A673 (cell line): ENCODE measurements at regions not wholly inside any gene's neighbourhood (a gene's known extent, or its start where the extent isn't known, plus 50 kb on each side); places are given as distances from the start of the nearest gene placed in this dataset.

Experiments used
- EZH2 ChIP-seq: fragments of 200-600 bp; sonication (generic); IDR thresholded peaks from 2 replicates; pipeline ENCODE4 v1.6.1; 2017; ENCODE audit warnings: borderline replicate concordance, low read depth, mild to moderate bottlenecking, mixed read lengths, antibody characterized with exemption, low read length; ENCODE audit not compliant: poor library complexity, severe bottlenecking
- TF ChIP-seq, protein P1 (sequence below): fragments of 300-800, 200-600 bp; sonication (generic); conservative IDR thresholded peaks from 2 replicates; pipeline ENCODE4 v1.5.1; 2017; ENCODE audit warnings: low read depth, mild to moderate bottlenecking, antibody characterized with exemption, low read length, moderate library complexity, mixed read lengths

DNA sequence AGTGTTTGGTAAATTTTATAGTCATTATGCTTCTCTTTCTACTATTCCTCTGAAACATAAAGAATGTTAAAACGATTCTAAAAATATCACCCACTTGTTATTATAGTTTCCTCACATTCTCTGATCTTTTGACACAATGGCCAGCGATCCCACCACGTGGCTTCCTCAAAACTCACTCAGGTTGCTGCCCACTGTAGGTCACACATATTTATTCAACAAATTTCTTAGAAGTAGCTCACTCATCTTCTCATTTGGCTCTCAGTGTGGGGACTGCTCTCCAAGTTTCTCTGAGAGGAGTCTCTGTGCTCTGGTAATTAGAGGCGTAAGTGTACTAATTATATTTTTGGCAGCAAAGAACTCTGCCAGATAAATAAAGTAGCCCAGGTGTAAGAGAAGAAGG lies 465.4 kb downstream of the CDH11 start:
- TF ChIP-seq, protein P1, sequence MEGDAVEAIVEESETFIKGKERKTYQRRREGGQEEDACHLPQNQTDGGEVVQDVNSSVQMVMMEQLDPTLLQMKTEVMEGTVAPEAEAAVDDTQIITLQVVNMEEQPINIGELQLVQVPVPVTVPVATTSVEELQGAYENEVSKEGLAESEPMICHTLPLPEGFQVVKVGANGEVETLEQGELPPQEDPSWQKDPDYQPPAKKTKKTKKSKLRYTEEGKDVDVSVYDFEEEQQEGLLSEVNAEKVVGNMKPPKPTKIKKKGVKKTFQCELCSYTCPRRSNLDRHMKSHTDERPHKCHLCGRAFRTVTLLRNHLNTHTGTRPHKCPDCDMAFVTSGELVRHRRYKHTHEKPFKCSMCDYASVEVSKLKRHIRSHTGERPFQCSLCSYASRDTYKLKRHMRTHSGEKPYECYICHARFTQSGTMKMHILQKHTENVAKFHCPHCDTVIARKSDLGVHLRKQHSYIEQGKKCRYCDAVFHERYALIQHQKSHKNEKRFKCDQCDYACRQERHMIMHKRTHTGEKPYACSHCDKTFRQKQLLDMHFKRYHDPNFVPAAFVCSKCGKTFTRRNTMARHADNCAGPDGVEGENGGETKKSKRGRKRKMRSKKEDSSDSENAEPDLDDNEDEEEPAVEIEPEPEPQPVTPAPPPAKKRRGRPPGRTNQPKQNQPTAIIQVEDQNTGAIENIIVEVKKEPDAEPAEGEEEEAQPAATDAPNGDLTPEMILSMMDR: no peak
- TF ChIP-seq EZH2: no peak
